Ishikawa (cell line): ENCODE measurements at regions not wholly inside any gene's neighbourhood (a gene's known extent, or its start where the extent isn't known, plus 50 kb on each side); places are given as distances from the start of the nearest gene placed in this dataset.

ENCODE experiments used
- CEBPB ChIP-seq: IDR thresholded peaks from 2 replicates; pipeline ENCODE4 v1.6.1; 2012
- CREB1 ChIP-seq: IDR thresholded peaks from 2 replicates; pipeline ENCODE4 v1.6.1; 2012; ENCODE audit warnings: low read depth
- EGR1 ChIP-seq: IDR thresholded peaks from 2 replicates; pipeline ENCODE4 v1.6.1; 2012
- EP300 ChIP-seq: IDR thresholded peaks from 2 replicates; pipeline ENCODE4 v1.6.1; 2012; ENCODE audit warnings: borderline replicate concordance
- FOXM1 ChIP-seq: IDR thresholded peaks from 2 replicates; pipeline ENCODE4 v1.6.1; 2012; ENCODE audit warnings: low read depth, borderline replicate concordance
- NFIC ChIP-seq: IDR thresholded peaks from 2 replicates; pipeline ENCODE4 v1.6.1; 2012
- RAD21 ChIP-seq: IDR thresholded peaks from 2 replicates; pipeline ENCODE4 v1.6.1; 2012; ENCODE audit warnings: low read depth
- TAF1 ChIP-seq: IDR thresholded peaks from 2 replicates; pipeline ENCODE4 v1.6.1; 2012; ENCODE audit warnings: low read depth, mild to moderate bottlenecking
- TCF12 ChIP-seq: IDR thresholded peaks from 2 replicates; pipeline ENCODE4 v1.6.1; 2012; ENCODE audit warnings: low read depth
- TEAD4 ChIP-seq: IDR thresholded peaks from 2 replicates; pipeline ENCODE4 v1.6.1; 2012
- YY1 ChIP-seq: IDR thresholded peaks from 2 replicates; pipeline ENCODE4 v1.6.1; 2012; ENCODE audit warnings: low read depth
- ZBTB7A ChIP-seq: IDR thresholded peaks from 2 replicates; pipeline ENCODE4 v1.6.1; 2012; ENCODE audit warnings: low read depth
- TF ChIP-seq, protein P1 (sequence below): IDR thresholded peaks from 2 replicates; pipeline ENCODE4 v1.6.1; 2012
- TF ChIP-seq, protein P2 (sequence below): IDR thresholded peaks from 2 replicates; pipeline ENCODE4 v1.6.1; 2012; ENCODE audit warnings: low read depth, mild to moderate bottlenecking
- TF ChIP-seq, protein P3 (sequence below): IDR thresholded peaks from 2 replicates; pipeline ENCODE4 v1.6.1; 2012

DNA sequence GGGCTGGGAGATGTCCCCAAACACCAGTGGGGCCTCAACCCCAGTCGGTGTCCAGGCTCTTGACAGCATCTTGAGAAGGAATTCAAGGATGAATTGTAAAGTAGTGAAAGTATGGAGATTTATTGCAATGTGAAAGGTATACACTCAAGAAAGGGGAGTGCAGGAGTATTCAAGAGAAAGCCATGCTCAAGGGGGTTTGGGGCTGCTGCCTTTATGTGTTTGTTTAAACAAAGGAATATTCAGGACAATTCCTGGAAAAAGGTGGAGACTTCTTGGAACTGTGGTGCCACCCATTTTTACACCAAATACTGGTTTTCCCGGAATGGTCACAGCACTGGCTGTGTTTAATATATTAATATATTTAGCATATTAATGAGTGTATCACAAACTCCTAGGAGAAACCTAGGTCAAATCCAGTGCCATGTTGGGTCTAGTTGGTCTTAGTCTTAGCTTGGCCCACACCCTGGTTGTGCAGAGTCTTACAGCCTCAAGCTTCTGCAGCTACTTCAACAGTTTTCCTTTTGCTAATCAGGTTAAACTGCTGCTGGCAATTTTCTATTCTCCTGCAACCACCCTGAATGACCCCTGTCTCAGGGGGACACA, 138.5 kb upstream of the TMTC4 start:
- TF ChIP-seq ZBTB7A (no peak), TEAD4 (no peak), CREB1 (no peak), RAD21 (no peak), TCF12 (no peak), EGR1 (no peak), NFIC (no peak), CEBPB (no peak), YY1 (no peak), FOXM1 (no peak), EP300 (no peak), TAF1 (no peak)
- TF ChIP-seq, protein P1, sequence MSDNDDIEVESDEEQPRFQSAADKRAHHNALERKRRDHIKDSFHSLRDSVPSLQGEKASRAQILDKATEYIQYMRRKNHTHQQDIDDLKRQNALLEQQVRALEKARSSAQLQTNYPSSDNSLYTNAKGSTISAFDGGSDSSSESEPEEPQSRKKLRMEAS: no peak
- TF ChIP-seq, protein P2, sequence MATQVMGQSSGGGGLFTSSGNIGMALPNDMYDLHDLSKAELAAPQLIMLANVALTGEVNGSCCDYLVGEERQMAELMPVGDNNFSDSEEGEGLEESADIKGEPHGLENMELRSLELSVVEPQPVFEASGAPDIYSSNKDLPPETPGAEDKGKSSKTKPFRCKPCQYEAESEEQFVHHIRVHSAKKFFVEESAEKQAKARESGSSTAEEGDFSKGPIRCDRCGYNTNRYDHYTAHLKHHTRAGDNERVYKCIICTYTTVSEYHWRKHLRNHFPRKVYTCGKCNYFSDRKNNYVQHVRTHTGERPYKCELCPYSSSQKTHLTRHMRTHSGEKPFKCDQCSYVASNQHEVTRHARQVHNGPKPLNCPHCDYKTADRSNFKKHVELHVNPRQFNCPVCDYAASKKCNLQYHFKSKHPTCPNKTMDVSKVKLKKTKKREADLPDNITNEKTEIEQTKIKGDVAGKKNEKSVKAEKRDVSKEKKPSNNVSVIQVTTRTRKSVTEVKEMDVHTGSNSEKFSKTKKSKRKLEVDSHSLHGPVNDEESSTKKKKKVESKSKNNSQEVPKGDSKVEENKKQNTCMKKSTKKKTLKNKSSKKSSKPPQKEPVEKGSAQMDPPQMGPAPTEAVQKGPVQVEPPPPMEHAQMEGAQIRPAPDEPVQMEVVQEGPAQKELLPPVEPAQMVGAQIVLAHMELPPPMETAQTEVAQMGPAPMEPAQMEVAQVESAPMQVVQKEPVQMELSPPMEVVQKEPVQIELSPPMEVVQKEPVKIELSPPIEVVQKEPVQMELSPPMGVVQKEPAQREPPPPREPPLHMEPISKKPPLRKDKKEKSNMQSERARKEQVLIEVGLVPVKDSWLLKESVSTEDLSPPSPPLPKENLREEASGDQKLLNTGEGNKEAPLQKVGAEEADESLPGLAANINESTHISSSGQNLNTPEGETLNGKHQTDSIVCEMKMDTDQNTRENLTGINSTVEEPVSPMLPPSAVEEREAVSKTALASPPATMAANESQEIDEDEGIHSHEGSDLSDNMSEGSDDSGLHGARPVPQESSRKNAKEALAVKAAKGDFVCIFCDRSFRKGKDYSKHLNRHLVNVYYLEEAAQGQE: no peak
- TF ChIP-seq, protein P3, sequence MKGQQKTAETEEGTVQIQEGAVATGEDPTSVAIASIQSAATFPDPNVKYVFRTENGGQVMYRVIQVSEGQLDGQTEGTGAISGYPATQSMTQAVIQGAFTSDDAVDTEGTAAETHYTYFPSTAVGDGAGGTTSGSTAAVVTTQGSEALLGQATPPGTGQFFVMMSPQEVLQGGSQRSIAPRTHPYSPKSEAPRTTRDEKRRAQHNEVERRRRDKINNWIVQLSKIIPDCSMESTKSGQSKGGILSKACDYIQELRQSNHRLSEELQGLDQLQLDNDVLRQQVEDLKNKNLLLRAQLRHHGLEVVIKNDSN: no peak

DNA sequence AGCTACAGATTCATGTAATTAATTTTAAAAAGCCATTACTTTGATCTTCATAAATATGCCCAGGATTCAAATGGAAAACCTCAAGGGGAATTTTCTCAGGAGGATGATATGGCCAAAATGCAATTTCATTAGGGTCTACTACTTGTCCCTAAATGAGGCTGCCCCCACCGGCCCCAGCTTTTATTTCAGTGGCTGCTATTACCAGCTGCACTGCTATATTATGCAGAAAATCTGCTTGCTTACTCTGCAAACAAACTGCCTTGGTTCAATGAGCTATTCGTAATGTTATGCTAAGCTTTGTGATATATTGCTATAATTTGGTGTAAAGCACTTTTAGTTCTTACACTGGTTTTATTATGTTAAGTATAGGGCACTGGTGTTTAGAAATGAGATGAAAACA, 137.3 kb upstream of the TMTC4 start:
- TF ChIP-seq FOXM1 (no peak), CEBPB (no peak), RAD21 (no peak), CREB1 (no peak), TEAD4 (no peak), EGR1 (no peak), NFIC (no peak)
- TF ChIP-seq, protein P3: no peak
- TF ChIP-seq, protein P1: no peak

DNA sequence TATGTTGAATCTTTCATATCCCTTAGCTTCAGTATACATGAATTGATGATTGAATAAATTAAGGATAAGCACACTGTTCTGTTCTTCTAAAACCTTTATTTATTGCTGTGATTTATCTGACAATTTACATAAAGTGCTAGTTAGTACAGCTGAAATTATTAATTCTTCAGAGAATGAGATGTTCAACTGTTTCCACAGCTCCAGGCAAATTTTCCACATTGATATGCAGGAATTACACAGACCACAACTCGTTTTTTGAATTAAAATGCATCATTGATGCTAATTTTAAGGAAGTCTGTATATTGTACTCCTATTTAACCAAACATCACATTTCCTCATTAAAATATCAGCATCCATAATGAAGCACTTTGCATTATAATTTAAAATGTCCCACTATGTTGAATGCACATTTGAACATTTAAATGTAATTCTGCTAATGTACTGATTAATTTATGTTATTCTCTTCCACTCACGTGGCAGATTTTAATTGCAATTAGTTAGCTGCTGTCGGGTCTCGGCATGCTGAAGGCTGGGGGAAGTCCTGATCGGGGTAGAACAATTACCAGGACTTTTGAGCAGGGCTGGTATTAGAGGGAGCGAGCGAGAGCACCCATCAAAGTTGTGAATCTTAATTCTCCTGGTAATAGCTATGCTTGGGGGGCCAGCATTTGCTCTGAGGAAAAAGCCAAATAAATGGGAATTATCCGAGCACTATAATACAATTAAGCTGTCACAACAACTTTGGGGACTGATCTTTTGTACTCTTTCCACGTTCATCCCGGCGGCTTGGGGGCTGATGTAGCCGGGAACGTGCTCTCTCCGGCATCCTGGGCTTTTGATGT, 136.7 kb upstream of the TMTC4 start:
- TF ChIP-seq CREB1 (no peak), FOXM1 (no peak), NFIC (no peak), TEAD4 (no peak), TAF1 (no peak), TCF12 (no peak), ZBTB7A (no peak), RAD21 (no peak)
- TF ChIP-seq, protein P2: no peak

DNA sequence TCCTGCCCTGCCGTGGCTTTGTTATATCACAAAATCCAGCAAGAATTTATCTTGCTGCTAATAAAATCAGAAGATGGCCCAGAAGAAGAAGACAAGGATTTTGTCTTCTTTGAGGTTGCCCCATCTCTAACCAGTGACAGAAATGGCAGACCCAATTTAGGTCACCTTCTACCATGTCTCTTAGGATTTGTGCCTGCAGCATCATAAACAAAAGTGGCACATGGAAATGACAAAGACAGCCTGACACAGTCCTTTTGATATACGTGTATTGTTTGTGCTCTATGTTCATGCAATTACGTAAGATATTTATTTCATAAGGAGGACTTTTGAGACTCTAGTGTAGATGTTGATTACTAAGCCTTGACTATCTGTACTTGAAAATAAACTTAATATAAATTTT, 135.9 kb upstream of the TMTC4 start:
- TF ChIP-seq RAD21: no peak
- TF ChIP-seq, protein P2: no peak
- no peak for TF ChIP-seq TAF1
- TF ChIP-seq NFIC: no peak
- TF ChIP-seq CREB1: no peak
- TF ChIP-seq, protein P3: no peak
- no peak for TF ChIP-seq TEAD4
- no peak for TF ChIP-seq ZBTB7A
- TF ChIP-seq FOXM1: no peak
- no peak for TF ChIP-seq YY1
- TF ChIP-seq CEBPB: no peak
- no peak for TF ChIP-seq TCF12
- TF ChIP-seq EP300: no peak
- TF ChIP-seq, protein P1: no peak
- no peak for TF ChIP-seq EGR1
